ENCODE measurements at regions not wholly inside any gene's neighbourhood (a gene's known extent, or its start where the extent isn't known, plus 50 kb on each side); places are given as distances from the start of the nearest gene placed in this dataset.

- DNase-seq (ENCODE audit: low spot score) = no peak
These were observed 158.5 kb upstream of the S100G start for GRCh38 chrX:16491461-16491860.

GRCh38 chrX:16496175-16496574 is 153.8 kb upstream of the S100G start:
- no peak for DNase-seq (ENCODE audit: low spot score)

GRCh38 chrX:16511796-16512776 is 137.9 kb upstream of the S100G start:
- DNase-seq (ENCODE audit: low spot score) = no peak

GRCh38 chrX:16516232-16516876 is 133.6 kb upstream of the S100G start:
- no peak for DNase-seq (ENCODE audit: low spot score)

- DNase-seq (ENCODE audit: low spot score) = no peak
These were observed 132.8 kb upstream of the S100G start for GRCh38 chrX:16517039-16517605.

GRCh38 chrX:16518131-16518530 is 131.8 kb upstream of the S100G start:
- no peak for DNase-seq (ENCODE audit: low spot score)

DNA sequence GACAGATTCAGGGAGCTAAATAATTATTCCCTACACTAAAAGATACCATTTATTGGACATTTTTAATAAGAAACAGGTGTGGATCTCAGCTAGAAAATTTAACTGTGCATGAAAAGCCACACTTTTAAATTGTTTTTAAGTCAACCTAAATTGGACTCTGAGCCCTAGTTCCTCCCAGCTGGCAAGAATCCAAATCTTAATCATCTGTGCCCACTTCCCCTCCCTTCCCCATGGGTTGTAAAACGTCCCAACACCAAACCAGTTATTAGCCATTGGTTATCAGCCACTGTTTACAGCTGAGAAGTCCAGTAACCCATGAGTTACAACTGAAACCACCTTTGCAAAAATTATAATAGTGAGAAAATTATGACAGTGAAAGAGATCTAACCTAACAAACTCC is 125.6 kb upstream of the S100G start:
- DNase-seq (ENCODE audit: low spot score) = no peak

DNA sequence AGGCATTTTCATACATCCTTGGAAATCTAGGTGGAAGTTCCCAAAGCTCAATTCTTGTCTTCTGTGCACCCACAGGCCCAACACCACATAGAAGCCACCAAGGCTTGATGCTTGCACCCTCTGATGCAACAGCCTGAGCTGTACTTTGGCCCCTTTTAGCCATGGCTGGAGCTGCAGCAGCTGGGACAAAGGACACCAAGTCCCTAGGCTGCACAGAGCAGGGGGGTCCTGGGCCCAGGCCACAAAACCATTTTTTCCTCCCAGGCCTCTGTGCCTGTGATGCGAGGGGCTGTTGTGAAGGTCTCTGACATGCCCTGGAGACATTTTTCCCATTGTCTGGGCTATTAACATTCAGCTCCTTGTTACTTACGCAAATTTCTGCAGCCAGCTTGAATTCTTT is 124.0 kb upstream of the S100G start:
- no peak for DNase-seq (ENCODE audit: low spot score)

GRCh38 chrX:16528620-16529019 is 121.3 kb upstream of the S100G start:
- no peak for DNase-seq (ENCODE audit: low spot score)
